H54 (cell line): ENCODE measurements at regions not wholly inside any gene's neighbourhood (a gene's known extent, or its start where the extent isn't known, plus 50 kb on each side); places are given as distances from the start of the nearest gene placed in this dataset.
"Not testable (repeated sequence)": the region's sequence is repeated elsewhere in the genome, so short reads cannot be mapped to it uniquely, and the experiment has no call there.

ENCODE experiments used
- DNase-seq: peaks from one replicate; pipeline ENCODE4 v3.0.0; 2011; ENCODE audit warnings: low spot score, mixed read lengths; ENCODE audit not compliant: insufficient read length
- FAIRE-seq: peaks from 3 replicates; lab custom pipeline; 2011; peaks lifted over from hg19 to GRCh38; lab: Jason Lieb, UNC
- POLR2A ChIP-seq: IDR thresholded peaks from 2 replicates; pipeline ENCODE4 v1.6.1; 2011; ENCODE audit warnings: low read depth, mild to moderate bottlenecking, low read length

DNA sequence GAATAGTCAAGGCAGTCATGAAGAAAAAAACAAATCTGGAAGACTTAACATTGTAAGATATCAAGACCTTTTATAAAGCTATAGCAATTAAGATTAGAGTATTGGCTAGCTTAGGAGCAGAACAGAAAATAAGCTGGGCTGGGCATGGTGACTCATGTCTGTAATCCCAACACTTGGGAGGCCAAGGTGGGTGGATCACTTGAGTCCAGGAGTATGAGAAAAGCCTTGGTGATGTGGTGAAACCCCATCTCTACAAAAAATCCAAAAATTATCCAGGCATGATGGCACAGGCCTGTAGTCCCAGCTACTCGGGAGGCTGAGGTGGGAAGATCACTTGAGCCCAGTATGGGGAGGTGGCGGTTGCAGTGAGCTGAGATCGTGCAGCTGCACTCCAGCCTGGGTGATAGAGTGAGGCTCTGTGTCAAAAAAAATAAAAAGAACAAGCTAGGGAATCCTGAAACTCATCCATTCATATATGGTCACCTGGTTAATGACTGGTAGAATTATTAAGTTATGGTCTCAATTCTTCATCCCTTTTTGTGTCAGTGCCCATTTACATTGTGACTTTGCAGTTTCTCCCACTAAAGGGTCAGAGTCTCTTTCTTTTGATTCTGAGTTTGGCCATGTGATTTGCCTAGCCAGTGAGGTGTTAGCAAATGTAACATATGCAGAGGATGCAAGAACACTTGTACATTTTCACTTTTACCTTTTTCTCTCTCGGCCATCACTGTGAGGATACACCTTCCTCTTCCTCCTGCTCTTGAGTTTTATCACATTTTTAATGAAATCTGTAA, 144.6 kb upstream of the SGCD start:
- TF ChIP-seq POLR2A = no peak
- FAIRE-seq = no peak

DNA sequence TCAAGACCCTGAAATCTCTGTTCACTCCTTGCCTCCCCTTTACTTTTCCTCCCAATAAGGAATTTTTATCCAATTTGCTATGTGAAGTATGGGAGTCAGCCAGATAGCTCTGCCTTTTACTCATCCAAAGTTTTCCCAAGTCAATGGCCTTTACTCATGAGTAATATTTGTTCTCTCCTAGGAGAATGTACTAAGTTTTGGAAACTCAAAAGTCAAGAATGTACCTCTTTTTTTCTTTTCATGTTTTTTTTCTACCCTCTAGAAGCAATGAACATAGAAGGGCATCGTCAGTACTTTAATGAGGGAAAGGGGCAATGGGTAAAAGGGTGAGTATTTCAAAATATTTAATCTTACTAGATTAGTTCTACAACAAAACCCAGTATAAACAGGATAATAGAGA, 140.2 kb upstream of the SGCD start:
- no peak for TF ChIP-seq POLR2A
- FAIRE-seq = no peak

More for the DNA sequence above, 144.6 kb upstream of the SGCD start:
- DNase-seq = no peak

DNA sequence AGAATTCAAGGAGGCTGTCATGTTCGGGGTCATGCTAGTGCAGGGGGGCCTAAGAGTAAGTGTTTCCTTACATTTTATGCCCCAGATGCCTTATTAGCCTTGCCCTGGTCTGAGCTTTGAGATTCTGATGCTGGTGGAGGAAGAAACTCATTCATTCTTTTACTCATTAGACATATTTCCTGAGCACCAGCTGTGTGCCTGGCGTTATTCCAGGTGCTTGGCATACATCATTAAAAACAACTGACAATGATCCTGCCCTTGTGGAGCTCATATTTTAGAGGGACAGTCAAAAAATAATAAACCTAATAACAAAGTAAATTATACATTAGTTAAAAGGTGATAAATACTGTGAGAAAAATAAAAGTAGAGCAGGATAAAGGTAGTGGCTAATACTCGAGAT, 138.9 kb upstream of the SGCD start:
- DNase-seq = no peak
- no peak for TF ChIP-seq POLR2A
- FAIRE-seq = no peak

More for the DNA sequence above, 140.2 kb upstream of the SGCD start:
- DNase-seq = no peak

DNA sequence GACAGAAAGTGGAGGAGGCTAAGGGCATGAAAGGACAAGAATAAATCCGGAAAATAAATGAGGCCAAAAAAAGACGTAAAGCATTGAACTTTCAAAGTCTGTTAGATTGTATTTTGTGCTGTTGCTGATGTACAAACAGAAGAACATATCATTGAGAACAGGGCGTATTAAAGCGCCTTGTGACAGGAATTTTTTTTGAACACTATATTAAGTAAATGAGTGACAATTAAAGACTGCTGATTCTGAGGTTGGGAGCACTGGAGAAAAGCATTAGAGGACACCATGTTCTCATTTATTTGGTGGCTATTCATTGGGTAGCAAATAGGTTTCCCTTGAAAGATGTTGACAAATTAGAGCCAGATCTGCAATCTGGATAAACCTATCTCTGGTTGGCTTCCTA, 137.3 kb upstream of the SGCD start:
- DNase-seq = no peak
- FAIRE-seq = no peak
- no peak for TF ChIP-seq POLR2A

DNA sequence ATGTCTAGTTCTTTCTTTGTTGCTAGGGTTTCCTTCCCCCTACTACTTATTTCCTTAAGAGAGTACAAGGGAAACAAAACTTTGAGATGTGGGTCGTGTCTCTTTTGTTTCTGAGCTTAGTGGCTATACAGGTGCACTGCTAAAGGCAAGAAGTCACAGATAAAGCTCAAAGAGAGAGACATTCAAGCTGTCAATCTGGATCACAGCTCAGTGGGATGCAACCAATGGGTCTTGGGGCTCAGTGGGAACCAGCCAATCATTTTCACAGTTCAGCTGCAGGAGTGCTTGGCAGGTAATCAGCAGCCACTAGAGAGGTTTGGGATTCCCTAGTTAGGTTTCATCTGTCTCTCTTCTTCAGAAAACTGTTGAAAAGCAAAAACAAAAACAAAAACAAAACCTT, 135.4 kb upstream of the SGCD start:
- DNase-seq (no peak), FAIRE-seq (no peak)
- no peak for TF ChIP-seq POLR2A

DNA sequence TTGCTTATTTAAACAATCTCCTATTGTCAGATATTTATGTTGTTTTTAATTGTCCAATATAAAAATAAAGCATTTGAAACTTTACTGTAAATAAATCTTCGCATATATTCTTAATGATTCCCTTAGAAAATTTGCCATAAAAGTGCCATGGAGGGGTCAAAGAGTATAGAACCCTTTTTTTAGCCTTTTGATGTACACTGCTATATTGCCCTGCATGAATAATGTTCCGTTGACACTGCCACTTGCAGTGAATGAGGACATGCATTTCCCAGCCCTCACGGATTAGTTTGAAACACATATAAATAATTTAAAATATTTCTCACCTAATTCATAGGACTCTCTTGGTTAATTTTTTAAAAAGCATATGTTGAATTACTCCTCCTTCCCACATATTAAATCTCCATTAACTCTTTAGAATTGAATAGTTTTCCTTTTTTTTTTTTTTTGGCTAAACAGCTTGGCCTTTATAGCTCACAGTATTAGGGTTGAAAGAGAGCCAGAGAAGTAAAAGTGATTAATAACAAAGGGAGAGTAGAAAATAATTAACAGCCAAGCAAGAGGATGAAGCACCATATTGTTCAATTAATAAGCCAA, 129.8 kb upstream of the SGCD start:
- DNase-seq (no peak), FAIRE-seq (no peak)
- no peak for TF ChIP-seq POLR2A

DNA sequence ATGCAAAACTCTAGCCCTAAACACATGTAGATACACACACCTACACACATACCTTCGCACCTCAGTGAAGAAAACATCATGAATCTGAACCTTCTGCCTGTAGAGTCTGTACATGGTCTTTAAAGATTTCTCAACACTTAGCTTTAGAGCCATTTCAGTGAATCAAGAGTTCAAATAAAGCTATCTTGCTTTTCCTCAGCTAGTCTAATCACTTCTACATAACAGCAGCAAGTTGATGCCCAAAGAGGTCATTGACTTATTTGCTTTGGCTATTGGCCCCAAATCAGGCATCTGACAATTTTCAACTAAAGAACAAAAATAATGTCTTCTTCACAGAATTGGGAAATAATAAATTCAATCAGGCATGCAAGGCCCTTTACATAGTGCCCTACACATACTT, 127.9 kb upstream of the SGCD start:
- FAIRE-seq (no peak), DNase-seq (no peak)
- TF ChIP-seq POLR2A = no peak

DNA sequence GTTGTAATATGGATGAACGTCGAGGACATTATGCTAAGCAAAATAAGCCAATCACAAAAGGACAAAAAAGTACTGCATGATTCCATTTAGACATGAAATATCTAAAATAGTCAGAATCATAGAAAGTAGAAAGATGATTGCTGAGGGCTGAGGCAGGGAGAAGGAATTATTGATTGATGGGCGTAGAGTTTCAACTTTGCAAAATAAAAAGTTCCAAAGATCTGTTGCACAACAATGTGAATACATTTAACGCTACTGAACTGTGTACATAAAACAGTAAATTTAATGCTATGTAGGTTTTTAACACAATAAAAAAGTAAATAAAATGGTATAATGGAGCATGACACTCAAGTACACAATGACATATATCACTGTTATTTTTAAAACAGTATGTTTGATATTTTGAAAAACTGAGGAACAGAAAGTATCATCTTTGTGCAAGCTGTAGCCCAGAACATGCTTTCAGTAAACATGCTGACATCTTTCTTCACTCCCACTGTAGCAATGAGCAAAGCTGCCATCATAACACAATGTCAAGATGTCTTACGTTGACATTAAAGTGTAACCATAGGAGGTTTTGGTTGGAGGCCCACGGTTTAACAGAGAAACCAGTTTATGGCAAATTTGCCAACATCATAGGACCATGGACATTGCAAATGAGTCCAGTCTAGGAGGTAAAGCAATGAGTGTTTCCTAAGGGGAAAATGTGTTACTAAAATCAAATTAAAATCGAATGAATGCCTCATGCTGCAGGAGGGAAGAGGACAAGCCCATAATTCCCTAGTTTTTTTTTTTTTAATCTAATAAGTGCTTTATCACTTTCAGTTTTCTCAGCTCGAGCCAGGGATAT, 125.8 kb upstream of the SGCD start:
- FAIRE-seq (no peak), DNase-seq (no peak)
- TF ChIP-seq POLR2A = no peak

DNA sequence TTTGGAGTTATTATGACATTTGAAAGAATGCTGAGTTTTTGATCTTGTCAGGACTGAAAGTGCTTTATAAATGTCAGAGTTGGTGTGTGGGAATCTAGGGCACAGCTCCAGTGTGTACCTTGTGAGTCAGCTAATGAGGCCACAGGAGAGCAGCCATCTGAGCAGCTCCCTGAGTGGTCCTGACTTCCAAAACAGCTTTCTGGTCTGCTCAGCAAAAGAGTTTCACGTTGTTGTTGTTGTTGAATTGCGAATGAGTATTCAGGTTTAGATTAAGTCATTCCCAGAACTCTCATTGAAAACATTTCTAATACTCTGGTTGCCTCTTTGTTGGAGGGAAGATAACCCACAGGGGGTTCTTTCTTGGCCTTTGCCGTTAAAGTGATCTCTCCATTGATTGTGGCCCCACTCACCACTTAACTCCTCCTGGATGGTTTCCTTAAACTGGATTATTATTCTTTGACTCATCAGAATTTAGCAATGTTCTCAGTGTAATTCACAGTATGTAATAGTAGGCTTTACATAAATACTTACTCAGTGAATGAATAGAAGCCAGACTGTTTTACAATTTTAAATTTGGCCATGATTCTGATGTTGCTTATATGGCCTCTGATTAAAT, 125.1 kb upstream of the SGCD start:
- FAIRE-seq (no peak), DNase-seq (no peak)

DNA sequence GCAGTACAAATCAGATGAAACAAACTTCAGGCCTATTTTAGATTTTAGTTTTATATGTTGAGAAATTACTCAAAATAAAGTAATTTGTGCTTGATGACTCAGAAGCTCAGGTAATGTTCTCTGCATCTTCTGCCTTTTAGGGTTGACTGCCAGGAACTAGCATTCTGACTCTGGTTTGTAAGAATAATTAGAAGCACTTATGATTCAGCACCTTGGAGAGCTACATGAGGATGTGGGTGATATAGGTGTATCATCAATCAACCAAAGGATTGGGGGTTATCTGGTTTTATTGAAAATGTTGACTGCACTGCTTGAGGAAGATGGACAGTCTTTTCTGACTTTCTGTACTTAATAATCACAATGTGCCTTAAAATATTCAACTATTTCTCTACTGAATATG, 118.7 kb upstream of the SGCD start:
- DNase-seq = no peak
- TF ChIP-seq POLR2A = no peak
- FAIRE-seq = no peak

More for the DNA sequence above, 125.1 kb upstream of the SGCD start:
- no peak for TF ChIP-seq POLR2A

DNA sequence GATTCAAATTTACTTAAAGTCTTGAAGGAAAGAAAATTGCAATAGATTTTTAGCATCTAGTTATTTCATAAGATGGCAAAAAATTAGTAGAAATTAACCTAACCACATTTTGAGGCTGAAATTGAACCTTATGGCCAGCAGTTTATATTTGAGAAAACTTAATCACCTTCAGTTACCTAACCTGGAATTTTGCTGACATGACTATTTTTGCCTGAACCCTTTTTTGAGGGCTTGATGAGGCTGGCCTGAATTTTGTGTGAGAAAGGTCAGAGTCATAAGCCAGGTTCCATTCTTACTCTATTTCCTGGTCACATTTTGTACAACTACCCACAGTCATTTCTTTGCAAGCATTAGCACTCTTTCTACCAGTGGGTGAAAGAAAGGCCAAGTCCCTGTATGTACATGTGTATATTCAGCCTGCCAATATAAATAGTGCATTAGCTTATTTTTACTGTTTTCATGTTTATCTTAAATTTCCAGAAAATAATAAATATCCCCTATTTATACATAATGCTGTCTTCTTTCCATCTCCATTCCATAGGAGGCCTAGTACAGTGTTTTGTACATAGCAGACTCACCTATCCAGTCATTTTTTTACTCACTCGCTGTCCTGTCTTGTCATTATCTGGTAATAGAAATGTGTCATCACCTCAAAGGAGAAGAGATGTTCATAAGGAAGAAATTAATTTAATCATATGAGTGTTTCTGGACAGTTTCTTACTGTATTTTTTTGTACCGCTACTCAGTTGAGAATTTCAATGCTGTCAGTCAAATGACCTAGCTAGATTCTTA, 108.4 kb upstream of the SGCD start:
- no peak for FAIRE-seq

DNA sequence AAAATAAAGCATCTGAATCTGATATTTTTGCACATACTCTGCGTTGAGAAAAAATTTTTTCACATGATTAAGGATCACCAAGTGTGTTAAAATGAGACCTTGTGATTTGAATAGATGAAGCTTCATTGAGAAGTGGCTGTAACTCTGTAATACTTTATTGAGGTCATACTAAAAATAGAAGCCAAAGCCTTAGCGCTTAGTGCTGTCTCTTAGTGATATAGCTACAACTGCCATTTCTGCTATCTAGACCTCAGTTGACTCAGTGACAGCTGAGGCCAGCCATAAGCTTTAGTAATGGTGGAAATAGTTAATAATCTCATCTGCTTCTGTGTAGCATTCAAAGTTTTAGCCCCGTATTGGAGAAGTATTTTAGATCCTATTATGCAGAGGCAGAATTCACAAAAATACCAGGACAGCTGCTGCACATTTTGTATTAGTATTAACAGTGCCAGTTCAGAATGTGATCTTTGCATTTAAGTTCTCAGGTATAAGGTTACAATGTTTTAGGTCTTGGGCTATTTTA, 107.4 kb upstream of the SGCD start:
- FAIRE-seq (no peak), DNase-seq (no peak)
- no peak for TF ChIP-seq POLR2A

More for the DNA sequence above, 108.4 kb upstream of the SGCD start:
- TF ChIP-seq POLR2A = no peak
- no peak for DNase-seq

DNA sequence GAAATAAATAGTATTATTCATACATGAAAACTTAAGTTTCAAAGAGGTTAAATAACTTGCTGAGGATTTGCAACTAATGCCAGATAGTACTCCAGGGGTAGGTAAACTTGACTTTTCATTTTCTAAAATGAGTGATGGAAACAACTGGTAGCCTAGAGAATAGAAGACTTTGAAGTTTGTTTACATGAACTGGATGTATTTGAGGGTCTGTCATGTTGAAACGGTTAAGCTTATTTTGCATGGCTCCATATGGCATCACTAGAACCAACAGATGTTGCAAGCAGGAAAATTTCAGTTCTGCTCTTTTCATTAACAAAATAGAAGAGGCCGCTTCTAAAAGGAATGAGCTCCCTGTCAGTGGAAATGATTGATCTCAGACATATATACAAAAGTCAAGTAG, 105.1 kb upstream of the SGCD start:
- FAIRE-seq = no peak
- no peak for DNase-seq
- TF ChIP-seq POLR2A = no peak

DNA sequence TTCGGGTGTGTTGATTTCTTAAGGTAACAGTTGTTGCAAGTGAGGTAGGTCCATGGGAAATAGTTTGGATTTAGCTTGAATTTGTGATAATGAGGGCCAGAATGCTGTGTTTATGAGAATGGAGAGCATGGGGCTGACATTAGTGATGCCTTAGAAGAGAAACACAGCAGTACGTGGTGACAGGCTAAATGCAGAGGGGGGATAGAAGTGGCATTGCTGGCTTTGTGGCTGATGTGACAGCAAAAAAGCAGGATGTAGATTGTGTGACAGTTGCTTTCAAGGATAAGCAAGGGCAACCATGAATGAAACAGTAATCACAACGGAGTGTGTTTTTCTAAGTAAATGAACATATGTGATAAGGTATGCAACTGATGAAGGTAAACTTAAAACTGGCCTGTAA, 103.4 kb upstream of the SGCD start:
- no peak for FAIRE-seq
- DNase-seq = no peak
- TF ChIP-seq POLR2A = no peak

DNA sequence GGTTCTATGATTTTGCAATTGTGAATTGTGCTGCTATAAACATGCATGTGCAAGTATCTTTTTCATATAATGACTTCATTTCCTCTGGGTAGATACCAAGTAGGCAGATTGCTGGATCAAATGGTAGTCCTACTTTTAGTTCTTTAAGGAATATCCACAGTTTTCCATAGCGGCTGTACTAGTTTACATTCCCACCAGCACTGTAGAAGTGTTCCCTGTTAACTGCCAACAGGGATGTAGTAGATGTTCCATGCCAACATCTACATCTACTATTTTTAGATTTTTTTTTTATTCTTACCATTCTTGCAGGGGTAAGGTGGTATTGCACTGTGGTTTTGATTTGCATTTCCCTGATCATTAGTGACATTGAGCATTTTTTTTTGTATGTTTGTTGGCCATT, 100.5 kb upstream of the SGCD start:
- not testable (repeated sequence) for DNase-seq, FAIRE-seq
